Stimulated activated CD4-positive, alpha-beta T cell treated with anti-CD3 and anti-CD28 coated beads, Interleukin-4, amount 100 ng/mL, for 24 hours (primary cell): ENCODE measurements at regions not wholly inside any gene's neighbourhood (a gene's known extent, or its start where the extent isn't known, plus 50 kb on each side); places are given as distances from the start of the nearest gene placed in this dataset.

Source experiments
- DNase-seq: peaks from one replicate; pipeline ENCODE4 v3.0.0-alpha.2; 2020

DNA sequence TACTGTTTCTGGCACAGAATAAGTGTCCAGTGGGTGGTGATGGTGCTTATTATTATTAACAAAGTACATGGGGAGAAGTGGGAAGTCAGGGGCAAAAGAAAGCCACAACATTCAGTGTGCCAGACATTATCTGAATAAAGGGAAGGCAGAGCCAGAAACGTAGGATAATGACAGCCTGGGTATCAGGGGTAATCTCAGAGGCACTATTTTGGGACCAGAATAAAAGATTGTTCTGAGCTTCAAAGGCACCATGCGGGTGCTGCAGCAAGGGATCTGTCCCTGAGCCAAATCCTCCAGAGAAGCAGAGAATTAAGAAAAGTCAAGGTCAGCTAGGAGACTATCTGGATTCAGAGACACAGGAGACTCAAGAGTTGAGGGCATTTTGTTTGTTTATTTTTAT, 328.8 kb upstream of the GATB start:
- no peak for DNase-seq

DNA sequence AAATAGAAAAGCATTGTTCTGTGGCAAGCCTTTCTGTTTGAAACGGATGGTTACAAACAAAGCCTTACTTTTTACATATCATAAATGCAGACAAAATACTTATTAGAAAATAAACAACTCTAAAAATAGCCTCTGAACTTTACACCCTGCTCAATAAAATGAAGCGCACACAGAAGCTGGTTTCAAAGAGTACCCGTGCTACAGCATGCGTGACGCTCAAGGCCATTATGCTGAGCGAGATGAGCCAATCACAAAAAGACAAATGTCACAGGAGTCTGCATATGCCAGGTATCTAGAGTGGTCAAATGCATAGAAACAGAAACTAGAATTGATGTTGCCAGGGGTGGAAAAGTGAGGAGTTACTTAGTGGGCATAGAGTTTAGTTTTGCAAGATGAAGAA, 326.5 kb upstream of the GATB start:
- DNase-seq = no peak

GRCh38 chr4:152085657-152086056, 324.9 kb upstream of the GATB start:
- DNase-seq = no peak

DNA sequence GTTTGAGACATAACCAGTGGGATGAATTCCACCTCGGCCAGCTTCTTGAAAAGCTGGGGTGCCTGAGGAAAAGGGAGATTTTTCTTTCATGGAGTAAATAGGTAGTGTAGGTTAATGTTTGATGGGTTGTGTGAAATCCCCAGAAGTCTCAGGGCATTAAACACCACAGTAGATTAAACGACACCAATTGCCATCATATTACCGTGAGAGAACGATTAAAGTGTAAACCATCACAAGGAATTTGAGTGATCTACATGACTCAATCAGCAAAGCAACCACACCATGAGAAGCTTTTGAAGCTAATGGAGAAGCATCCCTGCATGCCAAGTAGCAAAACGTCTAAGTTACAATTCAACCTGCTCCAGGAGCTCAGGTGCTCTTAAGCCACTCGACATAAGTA, 322.5 kb upstream of the GATB start:
- no peak for DNase-seq

- DNase-seq = no peak
These were observed 320.2 kb upstream of the GATB start for GRCh38 chr4:152081024-152081423.

GRCh38 chr4:152079543-152080293, 318.9 kb upstream of the GATB start:
- DNase-seq = peak; percentile 9

DNA sequence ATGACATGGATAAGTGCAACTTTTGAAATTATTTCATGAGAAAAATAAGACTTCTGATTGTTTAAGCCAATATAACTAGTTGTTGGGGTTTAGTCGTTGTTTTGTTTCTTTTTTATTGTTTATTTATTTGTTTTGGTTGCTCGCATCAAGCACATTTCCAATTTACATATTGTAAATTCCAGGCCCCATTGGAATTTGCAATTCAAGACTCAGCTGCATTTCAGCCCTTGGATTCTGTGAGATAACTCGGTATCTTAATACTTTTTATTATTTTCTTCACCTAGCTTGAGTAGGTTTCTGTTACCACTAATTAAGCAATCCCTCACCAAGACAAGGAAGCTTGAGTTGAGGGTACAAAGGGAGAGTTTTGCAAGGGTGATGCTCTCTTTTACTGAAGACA, 318.3 kb upstream of the GATB start:
- DNase-seq = no peak

DNA sequence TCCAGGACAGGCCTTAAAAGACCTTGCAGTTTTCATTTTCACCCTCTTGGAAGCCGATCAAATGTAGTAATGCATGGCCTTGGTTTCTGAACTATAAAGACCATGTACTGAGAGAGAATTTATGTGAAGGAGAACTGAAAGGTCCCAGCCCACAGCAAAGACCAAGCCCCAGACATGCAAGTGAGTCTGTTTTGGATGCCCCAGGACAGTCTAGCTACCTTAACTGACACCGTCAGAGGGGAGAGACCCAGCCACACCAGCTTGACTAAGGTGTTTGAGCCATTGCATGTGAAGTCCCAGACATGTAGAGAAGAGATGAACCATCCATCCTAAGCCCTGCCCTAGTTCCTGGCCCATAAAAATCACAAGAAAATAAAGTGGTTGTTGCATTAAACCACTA, 316.8 kb upstream of the GATB start:
- DNase-seq = no peak

DNA sequence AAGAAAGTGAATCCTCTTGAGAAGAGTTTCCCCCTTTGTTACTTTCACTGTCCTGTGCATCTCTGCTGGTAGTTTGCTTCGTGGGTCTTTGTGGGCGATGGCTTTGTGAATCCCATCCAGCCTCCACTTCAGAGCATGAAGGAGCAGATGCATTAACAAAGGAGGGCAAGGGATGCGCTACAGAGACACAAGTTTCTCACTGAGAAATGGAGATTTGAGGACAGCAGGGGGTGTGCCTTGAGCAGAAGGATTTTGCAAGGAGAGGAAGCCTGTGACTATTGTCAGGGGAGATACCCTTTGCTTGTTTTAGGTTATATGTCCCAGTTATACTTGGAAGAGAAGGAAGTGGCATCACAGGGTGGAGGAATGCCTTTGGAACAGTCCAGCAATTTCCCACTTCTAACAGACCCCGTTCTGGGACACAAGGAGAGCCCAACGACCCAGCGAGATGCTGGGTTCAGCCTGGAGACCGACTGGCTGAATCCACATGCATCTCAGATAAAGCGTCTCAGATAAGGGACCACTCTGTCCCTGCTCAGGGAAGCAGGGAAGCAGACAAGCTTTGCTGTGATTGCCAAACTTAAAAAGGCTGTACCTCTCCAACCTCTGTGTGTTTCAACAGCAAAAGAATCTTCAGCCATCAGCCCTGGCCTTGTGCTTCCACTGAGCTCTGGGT, 314.6 kb upstream of the GATB start:
- DNase-seq = no peak

GRCh38 chr4:152074573-152074972, 313.8 kb upstream of the GATB start:
- DNase-seq = no peak

- DNase-seq = no peak
These were observed 313.3 kb upstream of the GATB start for GRCh38 chr4:152074088-152074437.

DNA sequence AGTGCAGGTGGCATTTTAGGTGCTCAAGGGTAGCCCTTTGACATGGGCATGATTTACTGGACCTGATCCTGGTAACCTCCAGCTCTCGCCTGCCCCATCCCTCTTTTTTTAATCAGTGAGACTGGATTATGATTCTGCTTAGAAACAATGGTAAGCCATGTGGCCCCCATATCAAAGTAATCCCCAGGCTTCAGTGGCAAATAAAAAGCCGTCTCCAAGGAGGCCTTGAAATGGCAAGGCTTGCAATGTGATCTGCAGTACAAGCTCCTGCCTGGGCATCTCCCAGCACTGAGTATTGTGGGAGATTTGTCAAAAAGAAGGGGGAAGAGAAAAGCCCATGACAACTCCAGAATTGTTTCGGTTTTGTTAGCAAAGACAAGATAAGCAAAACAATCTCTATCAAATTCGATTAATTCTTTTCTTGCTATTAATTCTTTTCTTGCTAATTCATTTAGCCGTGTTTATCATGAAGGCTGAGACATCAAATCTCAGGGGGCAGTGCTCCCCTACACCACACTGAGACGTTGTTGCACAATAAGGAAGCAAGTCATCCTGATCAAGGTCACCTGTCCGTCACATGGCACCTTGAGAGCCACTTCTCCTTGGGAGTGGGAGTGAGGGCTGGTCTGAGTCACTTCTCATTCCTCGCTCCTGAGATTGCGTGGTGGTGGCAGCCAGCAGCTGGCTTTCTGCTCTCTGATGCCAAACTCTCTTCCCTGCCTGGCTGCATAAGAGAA, 312.7 kb upstream of the GATB start:
- DNase-seq = no peak

DNA sequence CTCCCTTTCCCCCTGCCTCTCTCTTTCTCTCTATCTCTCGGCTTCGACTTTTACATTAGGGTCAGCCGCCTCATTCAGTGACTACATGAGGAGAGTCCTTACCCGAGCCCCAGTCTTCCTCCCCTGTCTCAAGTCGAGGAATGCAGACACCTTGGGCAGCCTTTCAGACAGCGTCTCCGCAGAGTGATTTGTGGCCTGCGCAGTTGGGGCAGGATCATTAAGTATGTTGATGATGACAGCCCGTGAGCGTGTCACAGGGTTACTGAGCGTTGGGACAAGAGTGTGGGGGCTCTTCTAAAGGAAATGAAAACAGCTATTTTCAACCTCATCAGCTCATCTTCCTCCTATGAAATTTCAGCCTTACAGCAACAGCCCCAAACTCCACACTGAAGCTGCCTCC, 312.1 kb upstream of the GATB start:
- DNase-seq = no peak

- DNase-seq = no peak
These were observed 311.2 kb upstream of the GATB start for GRCh38 chr4:152072001-152072485.

DNA sequence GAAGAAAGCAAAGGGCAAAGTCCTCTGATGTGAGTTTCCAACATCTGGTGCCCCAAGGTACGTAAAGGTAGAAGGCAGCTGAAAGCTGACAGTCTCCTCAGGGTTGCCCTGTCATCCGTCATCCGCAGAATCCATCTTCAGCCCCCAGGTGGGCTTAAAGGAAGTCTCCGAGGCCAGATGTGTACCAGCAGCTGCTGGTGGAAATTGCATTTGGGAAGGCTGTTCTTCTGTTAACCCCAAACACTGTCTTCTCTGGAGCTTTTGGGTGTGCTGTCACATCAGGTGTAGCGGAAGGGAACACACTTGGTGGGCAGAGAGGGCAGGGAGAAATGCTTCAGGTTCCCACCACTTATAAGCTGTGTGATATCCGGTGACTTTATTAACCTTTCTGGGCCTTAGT, 310.0 kb upstream of the GATB start:
- no peak for DNase-seq

DNA sequence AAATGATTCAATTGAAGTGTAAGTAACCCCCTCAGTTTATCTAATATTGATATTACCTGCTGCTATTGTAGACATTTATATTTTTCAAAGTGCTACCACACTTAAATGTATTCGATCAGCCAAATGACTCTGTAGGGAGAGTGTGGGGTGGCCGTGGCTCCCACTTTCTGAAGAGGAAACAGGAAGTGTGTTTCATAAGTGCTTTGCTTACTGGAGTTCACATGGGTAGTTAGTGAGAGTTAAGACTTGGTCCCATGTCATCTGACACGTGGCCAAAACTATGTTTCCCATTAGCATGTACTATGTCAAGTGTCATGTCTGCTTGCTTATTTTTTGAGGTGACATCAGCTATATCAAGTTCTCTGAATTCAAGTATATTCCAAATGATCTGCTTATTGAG, 308.1 kb upstream of the GATB start:
- DNase-seq = no peak

DNA sequence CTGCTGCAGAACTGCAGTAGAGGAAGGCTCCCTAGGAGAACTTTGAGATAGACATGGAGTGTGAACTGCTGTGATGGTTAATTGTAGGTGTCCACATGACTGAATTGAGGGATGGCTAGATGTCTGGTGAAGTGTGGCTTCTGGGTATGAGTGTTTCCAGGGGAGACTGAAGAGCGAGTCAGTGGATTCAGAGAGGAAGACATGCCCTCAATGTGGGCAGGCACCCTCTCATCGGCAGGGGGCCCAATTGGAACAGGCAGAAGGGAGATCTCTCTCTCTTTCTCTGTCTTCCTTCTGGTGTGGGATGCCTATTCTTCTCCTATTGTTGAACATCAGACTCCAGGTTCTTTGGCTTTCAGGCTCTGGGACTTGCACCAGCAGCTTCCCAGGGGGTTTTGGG, 304.7 kb upstream of the GATB start:
- DNase-seq = no peak

- DNase-seq = no peak
These were observed 303.9 kb upstream of the GATB start for GRCh38 chr4:152064753-152065152.

DNA sequence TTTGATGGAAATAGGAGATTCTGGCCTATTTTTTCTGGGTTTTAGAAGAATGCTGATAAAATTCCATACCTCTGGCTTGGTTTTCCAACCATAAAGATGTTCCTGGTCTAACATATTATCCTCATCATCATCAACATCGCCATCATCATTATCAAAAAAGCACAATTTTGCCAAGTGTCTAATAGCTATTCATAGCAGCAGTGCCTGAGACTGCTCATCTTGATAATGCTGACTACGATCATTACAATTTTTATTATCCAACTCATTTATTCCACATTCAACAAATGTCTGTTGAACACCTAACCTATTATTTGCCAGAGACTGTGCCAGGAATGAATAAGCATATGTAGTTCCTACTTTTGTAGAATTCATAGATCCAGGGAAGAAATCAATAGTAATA, 303.5 kb upstream of the GATB start:
- no peak for DNase-seq

DNA sequence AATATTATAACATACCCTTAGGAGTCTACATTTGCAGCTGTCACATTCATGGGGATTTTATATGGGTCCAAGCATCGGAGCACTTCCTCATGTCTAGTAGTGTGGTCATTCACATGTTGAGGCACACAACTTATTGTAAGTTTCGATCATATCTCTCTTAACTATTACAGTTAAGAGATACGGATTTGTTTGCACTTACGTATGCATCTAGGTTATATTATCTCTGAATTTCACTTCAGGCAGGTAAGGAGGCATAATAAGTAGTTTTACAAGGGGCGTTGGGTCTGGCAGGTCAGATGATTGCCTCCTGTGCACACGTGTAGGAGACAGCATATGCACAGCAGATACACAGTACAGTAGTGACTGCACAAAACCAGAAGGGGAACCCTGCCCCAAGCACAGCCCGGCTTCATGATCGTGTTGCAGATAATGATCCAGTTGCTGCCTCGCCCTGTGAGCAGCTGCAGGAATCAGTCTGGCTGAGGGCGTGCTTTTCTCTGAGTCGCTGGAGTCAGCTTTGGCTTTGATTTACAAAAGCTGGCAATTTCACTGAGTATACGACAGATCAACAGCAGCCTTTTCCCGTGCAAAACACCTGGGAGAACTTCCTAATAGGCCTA, 302.9 kb upstream of the GATB start:
- DNase-seq = peak; percentile 22

- DNase-seq = no peak
These were observed 302.3 kb upstream of the GATB start for GRCh38 chr4:152062936-152063620.

DNA sequence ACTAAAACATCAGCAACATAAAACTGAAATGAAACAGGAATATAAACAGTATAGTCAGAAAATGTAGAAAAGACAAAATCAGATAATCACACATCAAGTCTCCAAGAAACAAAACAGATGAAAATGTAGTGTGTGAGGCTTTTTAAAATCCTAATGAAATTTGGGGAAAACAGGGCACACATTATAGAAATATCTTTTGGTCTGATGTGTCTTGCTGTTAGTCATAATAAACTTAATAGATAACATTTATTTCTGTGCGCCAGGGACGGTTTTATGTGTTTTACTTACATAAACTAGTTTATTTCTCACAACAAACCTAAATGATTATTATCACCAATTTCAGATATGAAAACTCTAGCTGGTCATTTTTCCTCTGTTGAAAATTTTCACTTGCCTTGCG, 293.9 kb upstream of the GATB start:
- no peak for DNase-seq

DNA sequence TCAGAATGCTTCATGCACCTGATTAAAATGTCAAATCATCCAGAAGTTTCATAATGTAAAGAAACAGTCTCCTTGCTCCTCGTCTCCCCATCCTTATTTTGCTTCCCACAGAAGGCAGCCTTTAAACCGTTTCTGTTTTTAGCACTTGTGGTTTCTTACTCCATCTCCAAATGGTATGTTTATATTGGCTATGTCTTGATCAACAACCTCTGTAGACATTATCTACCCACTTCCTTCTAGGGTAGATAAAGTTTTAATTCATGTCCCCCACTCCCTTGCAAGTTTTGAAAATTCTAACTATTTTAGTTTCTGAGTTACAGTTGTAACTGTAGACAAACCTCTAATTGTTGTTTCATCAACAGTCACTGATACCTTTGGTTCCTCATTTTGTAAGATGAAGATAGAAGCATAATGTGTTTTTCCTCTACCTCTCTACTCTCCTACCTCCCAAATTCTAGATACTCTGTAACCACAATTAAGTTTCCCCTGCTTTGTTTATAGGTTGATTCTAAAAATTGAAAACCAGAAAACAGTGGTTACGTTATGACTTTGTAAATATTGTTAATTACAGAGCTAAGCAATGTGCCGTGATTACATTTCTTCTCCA, 291.7 kb upstream of the GATB start:
- no peak for DNase-seq
